ENCODE measurements at regions not wholly inside any gene's neighbourhood (a gene's known extent, or its start where the extent isn't known, plus 50 kb on each side); places are given as distances from the start of the nearest gene placed in this dataset.

DNA sequence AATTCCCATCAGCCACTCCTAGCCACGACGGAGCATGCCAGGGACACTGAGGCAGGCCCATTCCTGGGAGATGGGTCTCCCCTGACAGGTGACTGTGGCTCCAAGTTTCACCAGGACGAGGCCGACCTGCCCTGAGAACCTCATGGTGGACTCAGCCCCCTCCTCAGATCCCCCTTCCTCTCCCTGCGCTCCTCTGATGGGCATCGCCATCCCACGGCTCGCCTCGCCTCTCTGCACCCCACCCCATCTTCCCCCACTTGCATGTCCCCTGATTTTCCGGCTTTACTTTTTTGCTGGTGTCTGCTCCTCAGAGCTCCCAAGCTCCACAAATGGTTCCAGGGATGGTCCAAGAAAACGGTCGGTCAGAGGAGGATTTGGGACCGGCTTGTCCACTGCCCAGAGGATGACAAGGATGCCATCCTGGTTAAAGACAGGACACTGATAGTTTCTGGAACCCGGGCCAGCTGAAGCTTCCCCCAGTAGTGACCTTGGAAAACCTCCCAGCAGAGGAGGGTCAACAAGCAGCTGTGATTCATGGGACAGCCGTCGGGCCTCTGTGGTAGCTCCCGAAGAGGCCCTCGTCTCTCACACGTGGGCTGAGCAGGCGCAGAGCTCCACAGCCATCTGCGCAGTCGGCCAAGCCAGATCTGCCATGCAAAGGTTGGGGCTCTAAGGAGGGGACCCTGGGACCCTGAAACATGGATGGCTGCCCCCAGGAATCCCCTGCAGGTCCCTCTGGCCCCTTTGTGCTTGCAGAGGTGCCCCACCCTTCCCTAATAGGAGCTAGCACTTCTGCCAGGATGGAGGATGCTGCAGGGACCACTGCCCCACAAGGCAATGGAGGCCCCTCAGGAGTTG, 87.8 kb upstream of the SLC66A3 start:
- Histone ChIP-seq H3K9me3 (no peaks in the 10 kb centered on the region), H3K36me3 (no peaks in the 10 kb centered on the region; the same call in 1 of the 2 replicates), H3K27me3 (peaks cover 11% of the 10 kb centered on the region), H3K4me3 (ENCODE audit: low read depth, low read length) (no peak overlapping the region), H3K4me1 (peaks cover 2% of the 10 kb centered on the region; the same call in 1 of the 2 replicates)
- no peak for DNase-seq
- TF ChIP-seq, protein P1, sequence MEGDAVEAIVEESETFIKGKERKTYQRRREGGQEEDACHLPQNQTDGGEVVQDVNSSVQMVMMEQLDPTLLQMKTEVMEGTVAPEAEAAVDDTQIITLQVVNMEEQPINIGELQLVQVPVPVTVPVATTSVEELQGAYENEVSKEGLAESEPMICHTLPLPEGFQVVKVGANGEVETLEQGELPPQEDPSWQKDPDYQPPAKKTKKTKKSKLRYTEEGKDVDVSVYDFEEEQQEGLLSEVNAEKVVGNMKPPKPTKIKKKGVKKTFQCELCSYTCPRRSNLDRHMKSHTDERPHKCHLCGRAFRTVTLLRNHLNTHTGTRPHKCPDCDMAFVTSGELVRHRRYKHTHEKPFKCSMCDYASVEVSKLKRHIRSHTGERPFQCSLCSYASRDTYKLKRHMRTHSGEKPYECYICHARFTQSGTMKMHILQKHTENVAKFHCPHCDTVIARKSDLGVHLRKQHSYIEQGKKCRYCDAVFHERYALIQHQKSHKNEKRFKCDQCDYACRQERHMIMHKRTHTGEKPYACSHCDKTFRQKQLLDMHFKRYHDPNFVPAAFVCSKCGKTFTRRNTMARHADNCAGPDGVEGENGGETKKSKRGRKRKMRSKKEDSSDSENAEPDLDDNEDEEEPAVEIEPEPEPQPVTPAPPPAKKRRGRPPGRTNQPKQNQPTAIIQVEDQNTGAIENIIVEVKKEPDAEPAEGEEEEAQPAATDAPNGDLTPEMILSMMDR (IDR thresholded peaks at IDR 0.05; ENCODE audit: low read depth, low read length) = no peak

DNA sequence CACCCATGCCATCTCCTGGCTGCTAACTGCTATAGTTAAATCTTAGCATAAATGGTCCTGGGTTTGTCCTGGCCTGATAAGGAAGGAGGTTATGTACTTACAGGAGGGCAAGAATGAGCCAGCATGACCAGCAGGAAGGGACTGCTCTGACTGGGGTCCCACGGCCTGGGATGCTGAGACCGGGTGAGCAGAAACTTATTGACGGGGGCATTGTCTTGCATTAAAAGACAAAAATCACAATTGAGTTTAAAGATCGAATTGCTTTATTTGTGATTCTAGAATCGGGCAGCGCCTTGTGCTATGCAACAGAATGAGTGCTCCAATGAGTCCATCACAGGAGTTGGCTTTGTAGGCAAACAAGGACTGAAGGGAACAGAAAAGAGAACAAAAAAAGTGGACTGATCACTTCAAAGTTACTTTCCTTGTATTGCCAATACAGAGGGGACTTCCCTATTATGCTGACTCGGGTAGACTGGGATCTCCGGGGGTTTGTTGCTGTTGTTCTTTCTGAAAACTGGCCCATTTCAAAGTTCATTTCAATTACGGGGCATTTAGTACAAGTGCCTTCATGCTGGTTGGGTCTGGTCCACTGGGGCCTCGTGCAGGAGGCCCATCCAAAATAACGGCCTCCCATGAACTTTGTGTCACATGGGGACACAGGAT, 87.1 kb upstream of the SLC66A3 start:
- Histone ChIP-seq H3K27me3 (peaks cover 11% of the 10 kb centered on the region), H3K4me1 (peaks cover 2% of the 10 kb centered on the region; the same call in 1 of the 2 replicates), H3K4me3 (ENCODE audit: low read depth, low read length) (no peak overlapping the region), H3K9me3 (no peaks in the 10 kb centered on the region), H3K36me3 (no peaks in the 10 kb centered on the region; the same call in 1 of the 2 replicates)
- TF ChIP-seq, protein P1 (IDR thresholded peaks at IDR 0.05; ENCODE audit: low read depth, low read length) = no peak
- no peak for DNase-seq

DNA sequence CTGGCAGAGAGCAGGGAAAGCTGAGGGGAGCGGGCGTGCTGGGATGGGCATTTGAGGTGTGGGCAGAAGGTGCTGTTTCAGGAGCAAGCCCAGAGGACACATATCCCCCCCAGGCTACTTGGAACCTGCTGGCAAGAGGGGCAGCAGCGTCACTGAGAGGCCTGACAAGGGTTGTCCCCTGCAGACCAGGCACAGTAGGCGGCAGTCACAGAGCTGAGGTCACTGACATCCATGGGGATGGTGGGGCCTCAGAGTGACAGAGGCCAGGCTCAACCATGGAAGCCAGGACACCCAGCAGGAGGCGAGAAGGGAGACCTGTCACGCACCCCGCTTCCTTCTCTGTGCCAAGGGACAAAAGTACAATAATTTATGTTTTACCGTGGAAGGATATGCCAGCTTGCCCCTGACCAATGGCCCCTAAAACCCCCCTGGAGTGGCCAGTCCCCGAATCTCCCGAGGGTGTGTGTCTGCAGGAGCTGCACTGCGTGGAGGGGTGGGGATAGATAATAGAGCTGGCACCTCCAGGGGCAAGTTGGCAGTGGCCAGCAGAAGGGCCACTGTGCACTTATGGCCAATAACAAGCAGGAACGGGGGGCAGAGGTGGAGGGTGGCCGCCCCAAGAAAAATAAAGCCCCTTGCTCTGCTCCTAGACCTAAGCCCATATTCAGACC, 86.3 kb upstream of the SLC66A3 start:
- no peak overlapping the region for H3K4me3 ChIP-seq (ENCODE audit: low read depth, low read length)
- peaks cover 2% of the 10 kb centered on the region; the same call in 1 of the 2 replicates for H3K4me1 ChIP-seq
- peaks cover 11% of the 10 kb centered on the region for H3K27me3 ChIP-seq
- no peaks in the 10 kb centered on the region for H3K9me3 ChIP-seq
- TF ChIP-seq, protein P1 (IDR thresholded peaks at IDR 0.05; ENCODE audit: low read depth, low read length) = no peak
- no peak for DNase-seq
- no peaks in the 10 kb centered on the region; the same call in 1 of the 2 replicates for H3K36me3 ChIP-seq

DNA sequence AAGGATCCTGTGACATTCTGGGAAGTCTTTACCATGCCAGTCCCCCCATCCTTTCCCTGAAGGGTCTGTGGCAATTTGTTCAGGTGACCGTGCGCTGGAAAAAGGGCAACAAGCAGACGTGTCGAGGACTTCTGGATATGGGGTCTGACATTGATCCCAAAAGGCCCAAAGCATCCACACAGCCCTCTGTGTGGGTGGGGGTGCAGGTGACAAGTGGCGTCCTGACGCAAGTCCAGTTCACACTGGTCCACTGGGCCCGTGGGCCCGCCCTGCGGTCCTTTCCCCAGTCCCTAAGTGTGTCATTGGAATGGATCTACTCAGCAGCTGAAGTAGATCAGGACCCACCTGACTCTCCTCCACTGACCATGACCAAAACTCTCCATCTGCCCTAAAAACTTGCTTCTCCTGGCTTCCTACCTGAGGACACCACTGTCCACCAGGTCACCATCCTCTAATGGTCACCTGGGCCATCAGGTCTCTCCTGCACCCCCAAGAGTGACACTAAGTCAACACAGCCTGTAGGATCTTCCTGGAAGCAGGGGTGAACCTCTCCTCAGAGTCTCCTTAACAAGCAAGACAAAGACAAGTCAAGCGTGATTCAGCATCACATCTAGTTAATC, 85.6 kb upstream of the SLC66A3 start:
- Histone ChIP-seq H3K9me3 (no peaks in the 10 kb centered on the region), H3K36me3 (no peaks in the 10 kb centered on the region; the same call in 1 of the 2 replicates)

DNA sequence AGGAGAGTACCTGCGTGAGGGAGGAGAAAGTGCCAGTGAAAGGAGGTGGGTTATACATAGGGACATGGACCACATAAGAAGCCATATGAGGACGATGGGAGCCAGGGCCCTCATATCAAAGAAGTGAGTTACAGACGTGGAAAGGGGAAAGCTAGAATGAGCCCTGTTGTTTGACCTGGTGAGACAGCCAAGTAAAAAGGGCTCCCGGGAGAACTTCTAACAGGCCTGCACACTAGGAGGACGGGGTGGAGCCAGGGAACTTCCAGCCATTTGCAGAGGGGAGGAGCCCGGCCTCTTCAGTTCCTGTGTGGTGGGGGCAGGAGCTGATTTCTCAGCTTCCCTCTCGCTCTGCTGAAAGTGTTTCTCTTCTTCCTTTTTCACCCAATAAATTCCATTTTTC, 84.1 kb upstream of the SLC66A3 start:
- peak; percentile 43 for DNase-seq
- Histone ChIP-seq H3K9me3 (no peaks in the 10 kb centered on the region), H3K36me3 (no peaks in the 10 kb centered on the region; the same call in 1 of the 2 replicates), H3K27me3 (no peaks in the 10 kb centered on the region; the same call in 1 of the 2 replicates), H3K4me1 (peaks cover 2% of the 10 kb centered on the region; the same call in 1 of the 2 replicates), H3K4me3 (ENCODE audit: low read depth, low read length) (no peak overlapping the region)
- TF ChIP-seq, protein P1 (IDR thresholded peaks at IDR 0.05; ENCODE audit: low read depth, low read length) = no peak

More for the DNA sequence above, 85.6 kb upstream of the SLC66A3 start:
- peaks cover 11% of the 10 kb centered on the region for H3K27me3 ChIP-seq
- DNase-seq = no peak
- peaks cover 2% of the 10 kb centered on the region; the same call in 1 of the 2 replicates for H3K4me1 ChIP-seq
- TF ChIP-seq, protein P1 (IDR thresholded peaks at IDR 0.05; ENCODE audit: low read depth, low read length) = no peak
- no peak overlapping the region for H3K4me3 ChIP-seq (ENCODE audit: low read depth, low read length)
